ENCODE measurements at regions not wholly inside any gene's neighbourhood (a gene's known extent, or its start where the extent isn't known, plus 50 kb on each side); places are given as distances from the start of the nearest gene placed in this dataset.

DNA sequence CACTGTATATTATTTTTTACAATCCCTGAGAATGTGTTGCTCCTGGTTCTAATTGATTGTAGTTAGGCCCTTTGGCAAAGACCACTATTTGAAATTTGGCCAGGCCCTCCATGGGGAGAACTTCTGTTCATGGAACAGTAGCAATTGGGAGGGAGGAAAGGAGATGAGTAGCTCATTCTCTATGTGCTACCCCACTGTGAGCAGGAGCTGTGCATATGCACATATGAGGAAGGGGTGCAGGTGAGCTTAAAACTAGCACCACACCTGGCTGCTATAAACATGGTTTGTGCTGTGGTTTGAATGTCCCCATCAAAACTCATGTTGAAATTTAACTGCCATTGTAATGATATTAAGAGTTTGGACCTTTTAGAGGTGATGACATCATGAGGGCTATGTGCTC, 1483.2 kb downstream of the PCDH7 start:
- peaks cover 3 to 11% of the 10 kb centered on the region in 2 experiments; a peak in 2 of 4 replicates for H3K9me3 ChIP-seq (ENCODE audit: insufficient read depth in 2 of 2, low read depth in 1 of 2, low read length in 1 of 2)
- H3K9ac ChIP-seq (replicated peaks in 1 of 4; ENCODE audit: extremely low read depth in 1 of 4, low read depth in 3 of 4, low read length in 3 of 4): no peak overlapping the region
- H3K79me1 ChIP-seq (ENCODE audit: low read depth, low read length): no peaks in the 10 kb centered on the region
- POLR2A ChIA-PET (ENCODE audit: partially characterized antibody): no interaction called here
- H2BK12ac ChIP-seq (ENCODE audit: low read depth, low read length): no peak overlapping the region
- H3K23ac ChIP-seq (ENCODE audit: insufficient read length): no peak overlapping the region
- H4K20me1 ChIP-seq (replicated peaks in 1 of 2; ENCODE audit: control insufficient read depth in 1 of 2, insufficient read depth in 2 of 2, low read length in 2 of 2): no peaks in the 10 kb centered on the region
- no peaks in the 10 kb centered on the region for H3K36me3 ChIP-seq (ENCODE audit: control insufficient read depth in 2 of 4, insufficient read depth in 4 of 4, low read length in 3 of 4)
- no peak overlapping the region for H4K8ac ChIP-seq (ENCODE audit: extremely low read depth, insufficient read depth, low read length)
- no peak overlapping the region for H3K18ac ChIP-seq (ENCODE audit: extremely low read depth, low read length)
- no peak overlapping the region for H2BK20ac ChIP-seq (ENCODE audit: low read length)
- H4K91ac ChIP-seq (replicated peaks; ENCODE audit: insufficient read length, low read length): no peak overlapping the region
- 0 out of 7 replicates have a peak, but pooled peaks cover 0 to 2% (median 0%) of the 10 kb centered on the region in 4 experiments for H3K4me1 ChIP-seq (replicated peaks in 1 of 4; ENCODE audit: control insufficient read depth in 3 of 4, insufficient read depth in 4 of 4, low read length in 3 of 4)
- no peak overlapping the region for H3K56ac ChIP-seq (replicated peaks; ENCODE audit: insufficient read length, low read depth, low read length)
- no peak overlapping the region for H2BK120ac ChIP-seq (replicated peaks; ENCODE audit: low read depth, low read length)
- no peak overlapping the region for H3K4me2 ChIP-seq (ENCODE audit: insufficient read depth in 1 of 2, low read depth in 2 of 2, low read length in 2 of 2)
- no peak overlapping the region for H4K5ac ChIP-seq (ENCODE audit: insufficient read length, low read depth, low read length)
- FAIRE-seq (no peak), DNase-seq (ENCODE audit: low read depth in 1 of 2, low spot score in 2 of 2) (no peak)
- H2BK15ac ChIP-seq (ENCODE audit: low read length): no peak overlapping the region
- no peaks in the 10 kb centered on the region for H3K27me3 ChIP-seq (replicated peaks in 1 of 4; ENCODE audit: control insufficient read depth in 3 of 4, extremely low read depth in 1 of 4, insufficient read depth in 3 of 4, low read length in 3 of 4)
- no peaks in the 10 kb centered on the region for H3K23me2 ChIP-seq (ENCODE audit: low read depth, low read length)
- H3K79me2 ChIP-seq (ENCODE audit: control insufficient read depth in 1 of 2, insufficient read depth in 2 of 2, low read length in 2 of 2): no peaks in the 10 kb centered on the region
- H3K4me3 ChIP-seq (ENCODE audit: extremely low read depth in 1 of 4, insufficient read depth in 2 of 4, low read depth in 3 of 4, low read length in 4 of 4): no peak overlapping the region
- no peak overlapping the region for H3K14ac ChIP-seq (ENCODE audit: insufficient read length)
- CTCF ChIA-PET (ENCODE audit: partially characterized antibody): interaction anchor here (1.3 kb wide), 1 partner anchor 12 kb away, joined by 3 read pairs; no protein-coding TSS in a partner anchor
- H2BK5ac ChIP-seq (ENCODE audit: low read depth, low read length): no peak overlapping the region
- no peak overlapping the region for H3K27ac ChIP-seq (ENCODE audit: low read depth, low read length)
- TF ChIP-seq KDM4A (IDR thresholded peaks at IDR 0.05; ENCODE audit: low read depth, low read length, severe bottlenecking): no peak
- 0 out of 2 replicates have a peak, but pooled peaks have one; percentile 53 for TF ChIP-seq POU5F1 (IDR thresholded peaks at IDR 0.05; ENCODE audit: low read depth, low read length)
- no peak overlapping the region for H2AK5ac ChIP-seq (ENCODE audit: low read depth, low read length)
- H3K4ac ChIP-seq (replicated peaks; ENCODE audit: insufficient read length, low read depth, low read length): no peak overlapping the region
- H2AFZ ChIP-seq (ENCODE audit: low read length): no peak overlapping the region
